ENCODE measurements at regions not wholly inside any gene's neighbourhood (a gene's known extent, or its start where the extent isn't known, plus 50 kb on each side); places are given as distances from the start of the nearest gene placed in this dataset.

DNA sequence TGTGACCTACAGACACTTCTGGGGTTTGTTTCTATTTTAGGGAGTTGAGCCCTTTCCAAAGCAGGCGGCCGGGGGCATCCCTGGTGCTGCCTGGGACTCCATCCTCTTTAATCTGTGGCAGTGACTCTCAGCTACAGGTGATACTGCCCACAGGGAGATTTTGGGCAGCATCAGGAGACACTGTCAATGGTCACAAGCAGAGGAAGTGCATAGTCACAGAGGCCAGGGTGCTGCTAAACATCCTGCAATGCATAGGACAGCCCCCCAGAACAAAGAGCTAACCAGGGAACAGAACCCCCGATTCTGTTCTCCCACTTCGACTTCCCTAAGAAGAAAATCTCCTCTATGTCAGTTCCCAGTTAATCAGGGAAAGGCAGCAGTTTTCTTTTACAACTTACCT is 66.2 kb downstream of the TEX35 start:
- POLR2A ChIA-PET: no interaction called here

More for the DNA sequence above, 66.2 kb downstream of the TEX35 start:
- no peak for DNase-seq (ENCODE audit: low read depth, low spot score)
- CTCF ChIA-PET: no interaction called here
- no peak for ATAC-seq
- H3K4me1 ChIP-seq (ENCODE audit: control insufficient read depth in 1 of 2, insufficient read depth in 2 of 2, low read length in 2 of 2): no peaks in the 10 kb centered on the region
- no peak overlapping the region for H3K27ac ChIP-seq (ENCODE audit: low read depth, low read length)
- H3K27me3 ChIP-seq (ENCODE audit: insufficient read depth, low read length): no peaks in the 10 kb centered on the region
- H3K79me2 ChIP-seq (ENCODE audit: insufficient read depth, low read length): no peaks in the 10 kb centered on the region
- no peak overlapping the region for H3K4me3 ChIP-seq (replicated peaks in 1 of 2; ENCODE audit: low read depth in 1 of 2, low read length in 2 of 2)
- intact Hi-C loops (cut with micrococcal nuclease): no loop called here
- H3K36me3 ChIP-seq (ENCODE audit: control insufficient read depth in 1 of 2, insufficient read depth in 2 of 2, low read length in 2 of 2): no peaks in the 10 kb centered on the region
- TF ChIP-seq, protein P1, sequence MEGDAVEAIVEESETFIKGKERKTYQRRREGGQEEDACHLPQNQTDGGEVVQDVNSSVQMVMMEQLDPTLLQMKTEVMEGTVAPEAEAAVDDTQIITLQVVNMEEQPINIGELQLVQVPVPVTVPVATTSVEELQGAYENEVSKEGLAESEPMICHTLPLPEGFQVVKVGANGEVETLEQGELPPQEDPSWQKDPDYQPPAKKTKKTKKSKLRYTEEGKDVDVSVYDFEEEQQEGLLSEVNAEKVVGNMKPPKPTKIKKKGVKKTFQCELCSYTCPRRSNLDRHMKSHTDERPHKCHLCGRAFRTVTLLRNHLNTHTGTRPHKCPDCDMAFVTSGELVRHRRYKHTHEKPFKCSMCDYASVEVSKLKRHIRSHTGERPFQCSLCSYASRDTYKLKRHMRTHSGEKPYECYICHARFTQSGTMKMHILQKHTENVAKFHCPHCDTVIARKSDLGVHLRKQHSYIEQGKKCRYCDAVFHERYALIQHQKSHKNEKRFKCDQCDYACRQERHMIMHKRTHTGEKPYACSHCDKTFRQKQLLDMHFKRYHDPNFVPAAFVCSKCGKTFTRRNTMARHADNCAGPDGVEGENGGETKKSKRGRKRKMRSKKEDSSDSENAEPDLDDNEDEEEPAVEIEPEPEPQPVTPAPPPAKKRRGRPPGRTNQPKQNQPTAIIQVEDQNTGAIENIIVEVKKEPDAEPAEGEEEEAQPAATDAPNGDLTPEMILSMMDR (IDR thresholded peaks at IDR 0.05 in 2 of 3, conservative IDR thresholded peaks at IDR 0.05 in 1 of 3; ENCODE audit: borderline replicate concordance in 1 of 3, insufficient read depth in 1 of 3, low read depth in 2 of 3, low read length in 2 of 3): no peak
- TF ChIP-seq SRF (IDR thresholded peaks at IDR 0.05; ENCODE audit: low read depth): no peak
- no peak for TF ChIP-seq SP1 (IDR thresholded peaks at IDR 0.05; ENCODE audit: low read depth)
- no peak for TF ChIP-seq FOSL1 (IDR thresholded peaks at IDR 0.05; ENCODE audit: low read depth)
- no peak for TF ChIP-seq ZFX (IDR thresholded peaks at IDR 0.05)
- no peak for TF ChIP-seq JUND (IDR thresholded peaks at IDR 0.05)
- no peak for TF ChIP-seq RAD21 (IDR thresholded peaks at IDR 0.05; ENCODE audit: low read depth)
- TF ChIP-seq EGR1 (IDR thresholded peaks at IDR 0.05; ENCODE audit: low read depth): no peak
- no peak for TF ChIP-seq EZH2 (IDR thresholded peaks at IDR 0.05)
- TF ChIP-seq, protein P2, sequence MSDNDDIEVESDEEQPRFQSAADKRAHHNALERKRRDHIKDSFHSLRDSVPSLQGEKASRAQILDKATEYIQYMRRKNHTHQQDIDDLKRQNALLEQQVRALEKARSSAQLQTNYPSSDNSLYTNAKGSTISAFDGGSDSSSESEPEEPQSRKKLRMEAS (IDR thresholded peaks at IDR 0.05): no peak
- TF ChIP-seq POLR2AphosphoS5 (IDR thresholded peaks at IDR 0.05; ENCODE audit: low read depth, low read length): no peak
- TF ChIP-seq CEBPB (IDR thresholded peaks at IDR 0.05; ENCODE audit: low read depth): no peak
- TF ChIP-seq POLR2A (IDR thresholded peaks at IDR 0.05; ENCODE audit: borderline replicate concordance, extremely low read depth, insufficient read depth, insufficient read length): no peak
- TF ChIP-seq SIN3A (IDR thresholded peaks at IDR 0.05; ENCODE audit: low read depth): no peak
- no peaks in the 10 kb centered on the region for H3K9me3 ChIP-seq (ENCODE audit: control insufficient read depth in 1 of 2, insufficient read depth in 1 of 2, low read depth in 1 of 2, low read length in 2 of 2)
- RAD21 ChIA-PET (ENCODE audit: low non-redundant PET in 1 of 2, low total read pairs in 2 of 2, uncharacterized antibody in 2 of 2, unreplicated experiment in 2 of 2): no interaction called here
- no peak overlapping the region for H2AFZ ChIP-seq (ENCODE audit: low read depth, low read length, poor library complexity, severe bottlenecking)
- H3K9me2 ChIP-seq (ENCODE audit: insufficient read depth): no peaks in the 10 kb centered on the region
- no TSS peak for BruUV-seq (replicated peaks)
- H4K20me1 ChIP-seq (ENCODE audit: insufficient read depth): no peaks in the 10 kb centered on the region
- no peak overlapping the region for H3K4me2 ChIP-seq (ENCODE audit: low read length)
- no peak overlapping the region for H3K9ac ChIP-seq (ENCODE audit: low read length)
